ENCODE measurements at regions not wholly inside any gene's neighbourhood (a gene's known extent, or its start where the extent isn't known, plus 50 kb on each side); places are given as distances from the start of the nearest gene placed in this dataset.

- Mint-ChIP-seq H3K4me1 (no peaks in the 10 kb centered on the region), H3K9me3 (peaks cover 3 to 4% of the 10 kb centered on the region in 2 experiments; a peak in 3 of 5 replicates), H3K4me3 (no peak overlapping the region), H3K27ac (no peak overlapping the region), H3K36me3 (ENCODE audit: insufficient read depth in 1 of 3, low read depth in 3 of 3) (no peaks in the 10 kb centered on the region), H3K27me3 (ENCODE audit: low read depth) (no peaks in the 10 kb centered on the region)
- Histone ChIP-seq H3K4me1 (ENCODE audit: insufficient read depth, low read length) (no peaks in the 10 kb centered on the region), H3K9me3 (ENCODE audit: control insufficient read depth, low read depth, low read length) (no peaks in the 10 kb centered on the region), H3T11ph (ENCODE audit: low read length) (no peak overlapping the region), H2BK5ac (ENCODE audit: insufficient read length, low read length) (no peak overlapping the region), H3K27ac (ENCODE audit: insufficient read length, low read depth, low read length) (no peak overlapping the region), H4K5ac (ENCODE audit: insufficient read length, low read depth, low read length) (no peak overlapping the region), H2AK5ac (ENCODE audit: insufficient read length, low read length) (no peak overlapping the region), H3K4me2 (ENCODE audit: insufficient read depth, insufficient read length, low read length) (no peak overlapping the region), H3K27me3 (ENCODE audit: insufficient read depth, low read length) (no peaks in the 10 kb centered on the region), H3K9ac (ENCODE audit: extremely low read depth, insufficient read length, low read length) (no peak overlapping the region), H3K79me1 (ENCODE audit: insufficient read depth, low read depth, low read length, poor library complexity, severe bottlenecking) (no peaks in the 10 kb centered on the region), H4K20me1 (ENCODE audit: control insufficient read depth, insufficient read depth, insufficient read length) (no peaks in the 10 kb centered on the region), H4K91ac (ENCODE audit: insufficient read length, low read depth, low read length) (no peak overlapping the region), H2BK120ac (ENCODE audit: low read depth, low read length, poor library complexity, severe bottlenecking) (no peak overlapping the region), H2BK12ac (ENCODE audit: insufficient read length, low read depth, low read length) (no peak overlapping the region), H2BK20ac (ENCODE audit: low read depth, low read length, poor library complexity, severe bottlenecking) (no peak overlapping the region), H3K4ac (ENCODE audit: low read depth, low read length) (no peak overlapping the region), H3K18ac (ENCODE audit: insufficient read length, low read depth, low read length) (no peak overlapping the region), H2AFZ (ENCODE audit: low read length) (no peak overlapping the region), H3K56ac (ENCODE audit: insufficient read length, low read depth, low read length) (no peak overlapping the region), H3K23me2 (ENCODE audit: insufficient read length, low read depth, low read length, poor library complexity, severe bottlenecking) (no peaks in the 10 kb centered on the region), H3K79me2 (ENCODE audit: insufficient read depth, low read length) (no peaks in the 10 kb centered on the region), H3K14ac (ENCODE audit: insufficient read depth, low read length) (no peak overlapping the region), H2BK15ac (ENCODE audit: low read depth, low read length) (no peak overlapping the region), H3K23ac (ENCODE audit: insufficient read length, low read depth, low read length) (no peak overlapping the region), H4K8ac (replicated peaks; ENCODE audit: insufficient read length, low read depth, low read length) (no peak overlapping the region)
- no peak for TF ChIP-seq CTCF (conservative IDR thresholded peaks at IDR 0.05)
- no CpG with 5 or more reads among the region's 2 CpGs for WGBS (ENCODE audit: extremely low coverage, insufficient read length, low lambda C conversion rate)
- no peak for DNase-seq
These were observed 424.7 kb downstream of the MMUT start for GRCh38 chr6:49038294-49038822.

Measured in H9 (cell line).